ENCODE measurements at regions not wholly inside any gene's neighbourhood (a gene's known extent, or its start where the extent isn't known, plus 50 kb on each side); places are given as distances from the start of the nearest gene placed in this dataset.
"Not testable (repeated sequence)": the region's sequence is repeated elsewhere in the genome, so short reads cannot be mapped to it uniquely, and the experiment has no call there.

DNA sequence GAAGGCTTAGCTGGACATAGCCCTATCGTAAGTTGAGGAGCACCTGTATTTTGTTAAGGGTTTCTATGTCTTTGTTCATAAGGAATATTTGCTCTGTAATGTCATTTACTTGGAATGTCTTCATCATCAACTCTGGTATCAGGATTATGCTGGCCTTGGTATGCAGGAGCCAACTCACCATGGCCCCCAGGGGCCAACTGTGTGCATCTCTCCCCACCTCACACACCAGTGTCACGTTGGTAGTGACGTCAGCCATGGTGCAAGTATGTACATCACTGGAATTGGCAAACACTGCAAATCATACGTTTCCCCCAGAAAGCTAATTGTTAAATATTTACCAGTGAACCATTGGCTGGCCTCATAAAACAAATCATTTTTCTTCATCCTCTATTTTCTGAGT, 70.8 kb downstream of the YTHDF1 start:
- no peak for DNase-seq (ENCODE audit: low spot score)

DNA sequence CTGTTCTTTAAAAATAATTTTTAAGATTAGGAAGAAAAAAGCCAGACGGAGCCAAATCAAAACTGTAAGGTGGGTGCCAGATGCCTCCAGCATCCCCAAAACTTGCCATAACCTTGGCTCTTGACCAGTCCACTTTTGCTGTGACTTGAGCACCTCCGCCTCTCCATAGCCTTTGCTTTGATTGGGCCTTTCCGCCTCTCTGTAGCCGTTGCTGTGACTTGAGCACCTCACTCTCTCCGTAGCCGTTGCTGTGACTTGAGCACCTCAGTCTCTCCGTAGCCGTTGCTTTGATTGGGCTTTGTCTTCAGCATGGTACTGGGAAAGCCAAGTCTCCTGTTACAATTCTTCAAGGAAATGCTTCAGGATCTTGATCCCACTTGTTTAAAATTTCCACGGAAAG, 73.0 kb downstream of the YTHDF1 start:
- no peak for DNase-seq (ENCODE audit: low spot score)

DNA sequence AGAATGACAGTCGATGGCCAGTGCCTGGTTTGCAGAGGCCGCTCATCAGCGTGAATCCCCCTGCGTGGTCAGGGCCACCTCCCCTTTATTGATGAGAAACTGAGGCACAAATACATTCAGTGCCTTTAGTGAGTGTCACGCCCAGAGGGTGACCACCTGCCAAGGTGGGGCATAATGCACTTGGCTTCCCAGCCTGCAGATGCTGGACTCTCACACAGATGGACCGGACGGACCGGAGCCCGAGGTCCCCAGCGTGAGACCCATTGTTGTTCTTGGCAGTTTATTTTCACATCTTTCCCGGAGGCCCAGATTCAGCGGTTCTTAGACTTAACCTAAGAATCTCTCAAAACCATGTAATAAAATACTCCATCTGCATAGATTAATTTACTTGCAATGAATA, 74.4 kb downstream of the YTHDF1 start:
- no peak for DNase-seq (ENCODE audit: low spot score)

DNA sequence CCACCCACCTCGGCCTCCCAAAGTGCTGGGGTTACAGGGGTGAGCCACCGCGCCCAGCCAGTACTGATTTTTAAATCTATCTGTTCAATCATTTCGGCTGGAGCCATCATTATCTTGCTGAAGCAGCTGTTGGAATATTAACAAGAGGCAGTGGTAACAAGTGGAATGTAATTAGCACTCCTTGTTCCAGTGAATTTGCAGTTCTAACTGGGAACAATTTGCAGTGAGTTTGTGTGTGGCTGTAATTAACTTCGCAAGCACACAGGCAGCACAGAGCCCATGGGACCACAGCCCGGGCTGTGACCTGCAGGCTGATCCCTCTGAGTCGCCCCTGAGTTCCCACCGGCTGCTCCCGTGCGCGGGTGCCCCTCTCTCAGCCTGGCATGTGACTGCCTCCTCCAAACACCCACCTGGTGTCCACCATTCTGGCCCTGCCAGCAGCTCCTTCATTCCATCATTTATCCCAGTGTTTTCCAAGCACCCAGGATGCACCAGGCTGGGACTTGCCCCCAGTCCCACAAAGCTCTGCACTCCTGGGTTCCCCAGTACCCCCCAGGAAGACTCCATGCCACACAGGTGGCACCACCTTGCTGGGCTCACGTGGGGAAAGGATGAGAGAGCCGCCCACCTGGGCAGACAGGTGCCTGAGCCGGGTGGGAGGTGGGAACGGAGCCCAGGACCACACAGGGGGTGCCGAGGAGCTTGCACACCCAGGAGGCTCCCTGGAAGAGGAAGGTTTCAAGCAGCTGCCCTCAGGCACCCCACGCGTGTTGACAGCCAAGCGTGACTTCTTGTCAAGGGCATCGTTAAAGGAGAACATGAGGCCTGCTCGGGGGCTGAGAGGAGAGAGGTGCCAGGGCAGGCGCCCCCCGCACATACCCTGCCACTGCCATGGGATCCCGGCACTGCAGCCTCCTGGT, 75.2 kb downstream of the YTHDF1 start:
- DNase-seq (ENCODE audit: low spot score) = no peak

DNA sequence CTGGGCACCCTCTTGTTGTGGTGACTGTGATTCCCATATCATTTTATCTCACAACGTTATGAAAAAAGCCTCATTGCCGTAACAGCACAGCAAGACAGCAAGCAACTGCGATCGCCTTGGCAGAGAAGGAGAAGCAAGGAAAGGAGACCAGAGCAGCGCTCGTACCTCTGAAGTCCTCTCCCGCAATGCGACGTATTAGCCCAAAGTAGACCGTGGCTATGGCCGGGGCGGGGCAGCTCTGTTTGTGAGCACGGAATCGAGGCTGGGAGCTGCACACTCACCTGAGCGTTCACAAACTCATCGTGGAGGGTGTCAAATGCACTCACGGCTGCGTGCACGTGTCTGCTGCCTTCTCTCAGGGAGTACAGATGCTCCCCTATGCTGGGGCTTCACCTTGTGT, 76.1 kb downstream of the YTHDF1 start:
- no peak for DNase-seq (ENCODE audit: low spot score)

DNA sequence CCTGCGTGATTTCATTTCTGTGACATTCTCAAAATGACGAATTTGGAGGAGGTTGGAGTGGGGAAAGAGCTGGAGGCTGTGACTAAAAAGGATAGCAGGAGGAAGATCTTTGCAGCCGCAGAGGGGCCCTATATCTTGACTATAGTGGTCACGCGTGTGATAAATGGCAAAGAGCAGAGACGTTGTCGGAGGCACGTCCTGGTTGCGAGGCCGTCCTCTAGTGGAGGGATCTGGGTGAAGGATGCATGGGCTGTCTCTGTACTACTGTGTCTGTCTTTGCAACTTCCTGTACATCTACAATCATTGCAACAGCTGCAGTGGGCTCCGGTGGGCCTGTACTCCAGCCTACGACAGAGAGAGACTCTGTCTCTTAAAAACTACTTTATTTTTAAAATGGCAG, 76.6 kb downstream of the YTHDF1 start:
- DNase-seq (ENCODE audit: low spot score) = no peak

DNA sequence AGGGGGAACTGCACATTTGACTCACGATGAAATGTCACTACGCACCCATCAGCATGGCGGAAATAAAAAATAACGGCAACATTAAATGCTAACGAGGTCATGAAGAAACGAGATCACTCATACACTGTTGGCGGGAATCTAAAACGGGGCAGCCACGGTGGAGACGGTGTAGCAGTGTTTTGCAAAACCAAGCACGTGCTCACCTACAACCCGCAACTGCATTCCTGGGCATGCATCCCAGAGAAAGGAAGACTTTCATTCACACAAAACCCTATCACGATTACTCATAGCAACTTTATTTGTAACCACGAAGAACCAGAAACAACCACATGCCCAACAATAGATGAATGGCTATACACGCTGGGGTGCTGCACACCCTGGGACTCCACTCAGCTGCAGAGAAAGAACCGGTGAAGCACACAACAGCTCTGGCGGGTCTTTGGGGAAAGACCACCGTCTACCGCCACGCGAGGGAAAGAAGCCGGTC, 77.0 kb downstream of the YTHDF1 start:
- DNase-seq (ENCODE audit: low spot score) = no peak

DNA sequence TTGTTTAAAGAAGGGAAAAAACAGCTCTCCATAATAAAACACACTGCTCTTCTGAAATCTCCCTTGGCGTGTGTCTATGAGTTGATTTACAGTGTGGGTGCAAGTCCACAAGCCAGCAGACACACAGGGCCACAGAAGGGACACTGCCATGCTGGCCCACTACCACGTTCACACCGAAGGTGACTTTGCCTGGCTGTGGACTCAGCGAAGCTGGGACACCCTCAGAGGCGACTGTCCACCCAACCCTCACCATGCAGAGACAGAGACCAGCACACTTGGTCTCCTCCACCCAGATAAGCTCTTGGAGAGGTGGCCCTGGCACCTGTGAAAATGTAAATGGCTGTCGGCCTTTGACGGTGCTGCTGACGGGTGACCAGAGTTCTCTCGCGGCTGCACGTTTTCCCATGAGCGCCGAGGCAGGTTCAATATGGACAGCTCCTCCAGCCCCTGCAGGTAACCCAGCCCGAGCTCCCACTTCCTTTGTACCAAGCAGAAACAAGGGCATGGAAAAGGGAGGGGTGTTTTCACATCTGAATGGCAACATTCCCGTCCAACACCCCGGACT, 78.0 kb downstream of the YTHDF1 start:
- DNase-seq (ENCODE audit: low spot score) = no peak

DNA sequence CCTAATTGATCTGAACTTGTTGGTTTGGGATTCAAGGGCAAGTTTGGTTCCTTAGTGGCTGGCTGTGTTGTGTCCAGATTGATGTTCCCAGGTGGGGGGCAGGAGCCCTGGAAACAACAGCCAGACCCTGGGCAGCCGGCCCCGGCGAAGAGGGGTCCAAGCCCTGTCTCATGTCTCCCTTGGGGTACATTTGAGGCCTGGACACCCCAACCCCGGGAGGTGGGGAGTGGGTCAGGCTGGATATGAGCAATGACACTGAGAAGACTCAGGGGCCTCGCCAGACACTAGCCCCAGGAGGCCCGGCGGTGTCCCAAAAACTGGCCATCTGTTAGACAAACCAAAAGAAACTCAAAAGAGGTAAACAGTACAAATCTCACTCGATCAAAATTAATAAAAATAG, 79.6 kb downstream of the YTHDF1 start:
- DNase-seq (ENCODE audit: low spot score) = no peak

DNA sequence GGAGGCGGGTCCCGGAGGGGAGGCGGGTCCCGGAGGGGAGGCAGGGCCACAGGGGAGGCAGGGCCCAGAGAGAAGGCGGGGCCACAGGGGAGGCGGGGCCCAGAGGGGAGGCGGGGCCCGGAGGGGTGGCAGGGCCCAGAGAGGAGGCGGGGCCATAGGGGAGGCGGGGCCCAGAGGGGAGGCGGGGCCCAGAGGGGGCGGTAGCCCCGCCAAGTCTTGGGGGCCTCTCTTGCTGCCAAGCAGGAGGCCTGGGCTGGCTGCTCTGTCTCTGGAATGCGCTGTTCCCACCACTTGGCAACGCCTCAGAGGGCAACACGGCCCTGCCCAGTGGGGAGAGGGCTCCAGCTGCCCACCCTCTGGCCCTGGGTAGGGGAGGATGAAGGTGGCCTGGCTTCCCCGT, 80.5 kb downstream of the YTHDF1 start:
- no peak for DNase-seq (ENCODE audit: low spot score)

DNA sequence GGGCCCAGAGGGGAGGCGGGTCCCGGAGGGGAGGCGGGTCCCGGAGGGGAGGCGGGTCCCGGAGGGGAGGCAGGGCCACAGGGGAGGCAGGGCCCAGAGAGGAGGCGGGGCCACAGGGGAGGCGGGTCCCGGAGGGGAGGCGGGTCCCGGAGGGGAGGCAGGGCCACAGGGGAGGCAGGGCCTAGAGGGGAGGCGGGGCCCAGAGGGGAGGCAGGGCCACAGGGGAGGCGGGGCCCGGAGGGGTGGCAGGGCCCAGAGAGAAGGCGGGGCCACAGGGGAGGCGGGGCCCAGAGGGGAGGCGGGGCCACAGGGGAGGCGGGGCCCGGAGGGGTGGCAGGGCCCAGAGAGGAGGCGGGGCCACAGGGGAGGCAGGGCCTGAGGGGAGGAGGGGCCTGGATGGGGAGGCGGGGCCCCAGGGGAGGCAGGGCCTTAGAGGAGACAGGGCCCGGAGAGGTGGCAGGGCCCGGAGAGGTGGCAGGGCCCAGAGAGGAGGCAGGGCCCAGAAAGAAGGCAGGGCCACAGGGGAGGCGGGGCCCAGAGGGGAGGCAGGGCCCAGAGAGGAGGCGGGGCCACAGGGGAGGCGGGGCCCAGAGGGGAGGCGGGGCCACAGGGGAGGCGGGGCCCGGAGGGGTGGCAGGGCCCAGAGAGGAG, 81.1 kb downstream of the YTHDF1 start:
- DNase-seq (ENCODE audit: low spot score) = not testable (repeated sequence)

DNA sequence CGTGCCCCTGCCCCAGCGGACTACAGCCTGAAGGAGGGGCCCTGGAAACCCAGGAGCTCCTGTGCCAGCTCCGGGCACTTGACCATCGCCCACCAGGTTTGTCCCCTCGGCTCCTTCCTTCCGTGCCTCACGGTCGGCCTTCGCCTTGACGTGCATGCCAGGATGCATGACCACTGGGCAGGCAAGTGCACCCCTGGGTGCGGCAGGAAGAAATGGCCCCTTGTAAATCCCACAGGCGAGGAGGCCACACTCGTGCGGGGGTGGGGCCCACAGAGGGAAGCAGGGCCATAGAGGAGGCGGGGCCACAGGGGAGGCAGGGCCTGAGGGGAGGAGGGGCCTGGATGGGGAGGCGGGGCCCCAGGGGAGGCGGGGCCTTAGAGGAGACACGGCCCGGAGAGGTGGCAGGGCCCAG, 81.7 kb downstream of the YTHDF1 start:
- no peak for DNase-seq (ENCODE audit: low spot score)

DNA sequence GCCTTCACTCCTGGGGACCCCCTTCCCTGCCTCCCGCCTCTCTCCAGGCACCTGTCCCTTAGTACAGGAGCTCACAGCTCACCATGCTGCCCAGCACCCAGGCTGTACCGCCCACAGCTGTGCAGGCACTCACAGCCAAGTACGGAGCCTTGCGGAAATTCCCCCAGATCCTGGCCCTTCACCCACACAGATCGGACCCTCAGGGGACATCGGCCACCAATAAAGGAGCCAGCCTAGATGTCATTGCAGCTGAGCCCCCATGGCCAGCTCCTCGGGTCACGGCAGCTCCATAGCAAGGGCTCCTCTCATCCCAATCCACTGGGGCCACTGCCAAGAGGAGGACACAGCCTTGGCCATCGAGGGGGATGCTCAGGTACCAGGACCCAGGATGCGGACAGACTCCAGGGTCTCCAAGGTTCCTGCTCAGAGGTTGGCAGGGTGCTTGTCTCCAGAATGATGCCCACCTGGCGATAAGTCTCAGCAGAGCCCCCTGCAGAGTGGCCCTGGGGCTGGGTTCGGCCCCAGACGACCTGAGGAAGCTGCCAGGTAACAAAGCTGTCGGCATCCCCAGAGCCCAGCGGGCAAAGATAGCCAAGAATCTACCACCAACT, 82.3 kb downstream of the YTHDF1 start:
- DNase-seq (ENCODE audit: low spot score) = no peak

DNA sequence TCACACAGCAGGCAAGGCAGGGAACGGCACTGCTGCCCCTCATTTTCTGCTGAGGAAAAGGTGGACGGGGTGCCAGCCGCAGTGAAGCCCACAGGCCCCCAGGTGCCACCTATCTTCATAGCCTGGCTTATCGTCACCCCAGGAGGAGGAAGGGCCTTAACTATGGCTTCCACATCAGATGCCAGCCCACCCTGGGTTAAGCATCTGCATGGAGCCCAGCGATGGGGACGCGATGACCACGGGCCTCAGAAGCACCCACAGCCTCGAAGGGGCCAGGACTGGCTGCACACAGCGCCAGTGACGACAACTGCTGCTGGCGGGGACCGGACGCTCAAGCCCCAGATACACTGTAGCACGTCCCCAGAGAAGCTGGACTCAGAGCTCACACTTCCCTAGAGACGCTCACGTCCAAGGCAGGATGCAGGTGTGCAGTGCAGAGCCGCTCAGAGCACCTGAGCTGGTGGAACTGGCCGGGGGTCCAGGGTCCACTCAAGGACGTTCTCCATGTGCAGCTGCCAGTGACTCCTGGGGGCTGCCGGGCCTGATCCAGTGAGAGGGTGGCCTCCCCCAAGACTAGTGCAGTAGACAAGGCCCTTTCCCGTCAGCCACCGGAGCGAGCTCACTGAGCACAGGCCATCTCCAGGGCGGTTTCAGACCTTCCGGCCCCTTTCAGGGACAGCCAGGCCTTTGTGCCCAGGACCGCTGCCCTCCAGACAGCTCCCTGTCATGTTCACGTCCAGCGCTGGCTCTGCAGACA, 83.0 kb downstream of the YTHDF1 start:
- DNase-seq (ENCODE audit: low spot score) = no peak

DNA sequence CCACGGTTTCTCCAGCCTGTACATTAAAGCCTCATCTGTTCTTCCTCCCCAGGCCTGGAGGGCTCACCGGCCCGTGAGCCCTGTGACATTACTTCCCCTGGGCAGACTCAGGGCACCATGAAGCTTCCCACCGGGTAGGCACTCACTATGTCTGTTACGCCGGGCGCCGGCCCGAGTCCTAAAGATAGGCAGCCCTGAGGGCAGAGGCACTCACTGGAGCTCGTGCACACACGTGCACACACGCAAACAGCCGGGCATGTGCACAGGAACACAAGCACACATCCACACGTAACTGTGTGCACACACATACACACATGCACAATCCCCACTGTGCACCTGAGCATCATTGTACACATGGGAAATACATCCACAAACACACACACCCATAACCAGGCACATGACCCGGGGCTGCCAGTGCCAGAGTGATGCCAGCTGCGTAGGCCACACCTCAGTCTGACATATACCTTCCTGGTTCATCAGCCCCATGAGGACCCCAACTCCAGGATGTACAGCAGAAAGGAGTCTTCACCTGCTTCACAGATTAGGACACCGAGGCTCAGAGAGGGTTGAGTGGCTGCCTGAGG, 83.7 kb downstream of the YTHDF1 start:
- DNase-seq (ENCODE audit: low spot score) = no peak

DNA sequence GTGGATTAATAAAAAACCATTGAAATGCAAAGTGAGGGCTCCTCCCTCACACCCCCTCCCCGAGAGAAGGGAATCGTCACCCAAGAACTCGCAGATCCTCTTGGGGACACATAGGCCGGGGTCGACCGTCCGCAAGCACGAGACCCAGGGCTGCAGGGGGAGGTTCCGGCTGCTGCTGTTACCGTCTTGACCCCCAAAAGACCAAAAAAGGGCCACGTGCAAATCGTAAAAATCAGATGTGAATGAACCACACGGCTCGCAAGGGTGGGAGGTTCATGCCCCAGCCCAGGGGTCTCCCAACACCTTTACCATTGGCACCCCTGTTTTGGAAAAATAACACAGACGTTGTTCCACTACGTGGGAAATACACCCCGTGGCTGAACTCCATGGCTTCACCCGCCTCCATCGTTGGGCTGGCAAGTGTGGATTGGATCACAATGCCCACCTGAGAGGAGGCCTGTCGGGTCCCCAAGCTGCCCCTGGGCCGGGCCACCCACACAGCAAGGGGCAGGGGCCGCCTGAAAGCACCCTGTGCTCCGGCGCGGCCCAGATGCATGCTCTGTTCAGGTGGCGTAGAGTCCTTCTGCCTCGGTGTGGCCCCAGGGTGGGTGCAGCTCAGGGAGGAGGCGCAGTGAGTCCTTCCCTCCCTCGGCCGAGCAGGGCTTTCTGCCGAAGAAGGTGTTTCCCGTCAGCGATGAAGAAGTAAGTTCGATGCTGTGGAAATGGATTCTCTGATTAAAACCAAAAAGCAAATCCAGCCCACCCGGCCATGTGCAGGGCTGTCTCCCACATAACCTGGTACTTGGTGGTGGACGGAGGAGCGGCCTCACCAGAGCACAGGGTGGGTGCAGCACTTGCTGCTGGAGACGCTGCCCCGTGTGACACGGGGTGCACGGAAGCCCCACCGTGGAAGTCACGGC, 85.0 kb downstream of the YTHDF1 start:
- DNase-seq (ENCODE audit: low spot score) = no peak

DNA sequence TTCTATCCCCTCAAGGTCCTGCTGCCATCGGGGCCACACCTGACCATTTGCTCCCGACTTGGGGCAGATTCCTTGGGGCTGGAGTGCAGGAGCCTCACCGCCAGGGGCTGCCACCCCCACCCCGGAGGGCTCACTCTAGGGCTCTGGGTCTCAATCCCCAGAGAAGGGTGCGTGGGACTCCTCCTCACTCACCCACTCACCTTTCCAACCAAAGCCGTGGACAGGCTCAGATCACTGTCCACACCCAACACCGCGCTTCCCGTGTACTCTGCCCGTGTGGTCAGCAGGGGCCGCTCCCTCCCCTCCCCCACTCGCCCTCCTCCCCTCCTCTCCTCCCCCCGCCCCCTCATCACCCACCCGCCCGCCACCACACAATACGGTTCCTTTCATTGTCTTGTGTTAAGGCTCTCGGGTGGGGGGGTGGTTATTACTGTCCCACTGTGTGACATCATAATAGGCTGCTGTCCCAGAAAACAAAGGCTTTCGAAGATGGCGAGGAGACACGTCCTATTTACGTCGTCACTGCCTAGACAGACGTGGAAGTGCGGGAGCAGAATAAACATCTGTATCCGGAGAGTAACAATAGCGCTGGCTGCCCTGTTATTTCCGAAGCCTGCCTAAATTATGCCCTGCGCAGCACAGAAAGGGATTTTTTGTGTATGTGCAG, 85.8 kb downstream of the YTHDF1 start:
- DNase-seq (ENCODE audit: low spot score) = no peak

DNA sequence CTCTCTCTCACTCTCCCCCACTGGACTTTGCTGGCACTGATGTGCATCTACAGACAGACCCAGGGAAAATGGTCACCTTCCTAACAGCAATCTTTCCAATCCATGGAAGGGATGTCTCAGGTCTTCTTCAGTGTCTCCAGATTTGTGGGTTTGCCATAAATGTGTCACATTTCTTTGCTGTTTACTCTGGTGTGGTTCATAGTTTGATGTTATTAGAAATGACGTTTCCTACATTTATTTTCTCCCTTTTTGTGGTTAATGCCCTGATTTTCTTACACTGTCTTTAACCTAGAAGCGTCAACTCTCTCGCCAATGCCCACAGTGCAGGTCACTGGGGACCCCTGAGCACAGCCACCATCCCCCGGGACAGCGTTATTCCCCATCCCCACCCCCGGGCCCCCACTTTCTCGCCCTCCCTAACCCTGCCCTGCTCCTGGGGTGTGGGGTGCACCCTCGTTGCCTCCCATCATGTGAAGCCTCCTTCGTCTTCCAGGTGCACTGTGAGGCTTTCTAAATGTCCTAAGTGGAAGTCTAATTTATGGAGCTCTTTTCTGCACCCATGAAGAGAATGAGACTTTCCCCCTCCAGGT, 86.5 kb downstream of the YTHDF1 start:
- peak; percentile 29 for DNase-seq (ENCODE audit: low spot score)

DNA sequence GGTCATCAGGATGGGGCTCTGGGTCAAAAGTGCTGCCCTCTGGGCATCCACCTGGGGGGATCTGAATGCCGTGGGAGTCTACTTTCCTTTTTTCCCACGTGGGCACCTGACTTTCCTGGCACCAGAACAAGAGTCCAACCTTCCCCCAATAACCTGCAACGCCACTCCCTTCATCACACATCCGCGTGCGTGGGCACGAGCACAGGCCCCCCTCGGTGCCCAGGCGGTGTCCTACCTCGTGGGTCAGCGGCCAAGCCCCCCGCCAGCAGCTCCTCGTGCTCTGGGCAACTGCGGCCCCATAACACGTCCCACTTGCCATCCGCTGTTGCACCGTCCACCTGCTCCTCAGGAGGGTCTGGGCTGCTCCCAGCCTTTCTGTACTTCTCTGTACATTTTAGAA, 87.0 kb downstream of the YTHDF1 start:
- DNase-seq (ENCODE audit: low spot score) = peak; percentile 19

All from ureter (tissue), 1 donor.